GM12891 (cell line): ENCODE measurements at regions not wholly inside any gene's neighbourhood (a gene's known extent, or its start where the extent isn't known, plus 50 kb on each side); places are given as distances from the start of the nearest gene placed in this dataset.

Experiments
- DNase-seq: peaks from one replicate; pipeline ENCODE4 v3.0.0; 2011; ENCODE audit warnings: low spot score; ENCODE audit not compliant: insufficient read length
- FAIRE-seq: peaks from 2 replicates; lab custom pipeline; 2011; peaks lifted over from hg19 to GRCh38; lab: Jason Lieb, UNC
- PAX5 ChIP-seq: IDR thresholded peaks from 2 replicates; pipeline ENCODE4 v1.6.1; 2011; ENCODE audit warnings: low read length, moderate library complexity, mild to moderate bottlenecking; ENCODE audit not compliant: insufficient read depth, severe bottlenecking
- POLR2A ChIP-seq: IDR thresholded peaks from 2 replicates; pipeline ENCODE4 v1.6.1; 2011; ENCODE audit warnings: low read depth, low read length, control low read depth
- POLR2AphosphoS5 ChIP-seq: IDR thresholded peaks from 2 replicates; pipeline ENCODE4 v1.6.1; 2011; ENCODE audit warnings: low read depth, low read length, control low read depth
- POU2F2 ChIP-seq: IDR thresholded peaks from 2 replicates; pipeline ENCODE4 v1.6.1; 2011; ENCODE audit warnings: low read depth, mild to moderate bottlenecking, control low read depth, low read length, moderate library complexity
- SPI1 ChIP-seq: IDR thresholded peaks from 2 replicates; pipeline ENCODE4 v1.6.1; 2011; ENCODE audit warnings: low read depth, low read length, control low read depth
- TAF1 ChIP-seq: IDR thresholded peaks from 2 replicates; pipeline ENCODE4 v1.6.1; 2011; ENCODE audit warnings: low read depth, low read length, control low read depth

GRCh38 chr4:113849771-113850170 lies 88.2 kb upstream of the CAMK2D start:
- DNase-seq: no peak
- no peak for TF ChIP-seq POLR2A
- no peak for TF ChIP-seq PAX5
- no peak for TF ChIP-seq POLR2AphosphoS5
- FAIRE-seq: no peak

DNA sequence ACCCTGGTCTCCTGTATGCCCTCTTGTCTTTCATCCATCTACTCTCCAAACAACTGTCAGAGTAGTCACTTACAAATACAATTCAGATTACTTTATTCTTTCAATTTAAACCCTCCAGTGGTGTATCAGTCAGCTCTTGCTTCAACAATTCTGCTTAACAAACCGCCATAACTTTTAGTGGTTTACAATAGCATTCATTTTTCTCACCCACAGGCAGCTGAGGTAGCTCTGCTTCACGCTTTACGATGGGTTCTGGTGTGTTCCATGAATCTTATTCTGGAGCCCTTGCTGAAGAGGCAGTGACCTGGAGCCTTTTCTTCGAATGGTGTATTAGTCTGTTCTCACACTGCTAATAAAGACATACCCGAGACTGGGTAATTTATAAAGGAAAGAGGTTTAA lies 86.2 kb upstream of the CAMK2D start:
- FAIRE-seq (no peak), DNase-seq (no peak)
- TF ChIP-seq PAX5 (no peak), POLR2A (no peak), SPI1 (no peak), POU2F2 (no peak), POLR2AphosphoS5 (no peak), TAF1 (no peak)

DNA sequence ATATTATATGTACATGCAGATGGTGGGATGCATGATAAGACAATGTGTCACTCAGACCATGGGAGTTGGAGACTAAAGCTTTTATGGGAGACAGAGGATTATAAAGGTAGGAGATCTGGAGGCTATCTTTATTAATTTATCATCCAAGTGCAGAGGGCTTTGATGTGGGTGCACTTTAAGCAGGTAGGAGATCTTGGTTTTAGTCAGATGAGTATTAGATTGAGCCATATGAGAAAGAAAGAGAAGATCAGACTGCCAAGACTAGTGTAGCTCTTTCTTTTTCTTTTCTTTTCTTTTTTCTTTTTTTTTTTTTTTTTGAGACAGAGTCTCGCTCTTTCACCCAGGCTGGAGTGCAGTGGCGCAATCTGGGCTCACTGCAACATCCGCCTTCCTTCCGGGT lies 84.9 kb upstream of the CAMK2D start:
- DNase-seq: no peak
- FAIRE-seq: no peak
- TF ChIP-seq POU2F2: no peak
- no peak for TF ChIP-seq POLR2AphosphoS5
- TF ChIP-seq SPI1: no peak
- TF ChIP-seq PAX5: no peak
- no peak for TF ChIP-seq POLR2A

DNA sequence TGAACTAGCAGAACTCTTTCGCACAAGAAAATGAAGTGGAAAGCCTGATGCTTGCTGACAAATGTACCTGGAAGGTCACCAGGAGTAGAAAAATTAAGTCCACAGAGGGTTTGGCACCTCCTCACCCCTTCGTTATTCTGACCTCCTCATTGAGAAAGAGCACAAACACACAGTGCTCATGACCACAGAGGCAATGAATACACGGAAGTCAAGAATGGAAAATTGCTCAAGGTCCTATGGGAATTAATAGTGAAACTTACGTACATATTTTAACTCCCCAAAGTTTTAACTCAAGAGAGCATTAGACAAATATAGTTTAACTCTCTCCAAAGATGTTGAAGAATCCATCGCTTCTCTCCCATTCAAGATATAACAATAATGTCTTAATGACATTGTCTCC lies 83.6 kb upstream of the CAMK2D start:
- FAIRE-seq (no peak), DNase-seq (no peak)
- TF ChIP-seq PAX5 (no peak), TAF1 (no peak)

DNA sequence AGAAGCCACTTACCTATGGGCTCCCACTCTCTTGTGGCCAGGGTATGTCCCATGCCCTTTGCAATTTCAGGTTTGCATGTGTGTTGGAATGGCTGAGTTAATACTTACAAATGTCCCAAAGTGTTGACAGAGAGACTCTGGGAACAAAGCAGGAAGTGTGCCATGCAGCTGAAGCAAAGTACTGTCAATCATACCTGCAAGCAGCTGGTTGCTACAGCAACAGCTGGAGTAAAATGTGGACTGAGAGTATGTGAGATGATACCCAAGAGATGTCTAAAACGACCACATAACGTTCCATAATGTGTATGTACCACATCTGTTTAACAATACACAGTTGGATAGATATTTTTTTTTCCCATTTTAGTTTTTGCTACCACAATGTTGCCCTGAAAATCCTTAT lies 82.8 kb upstream of the CAMK2D start:
- no peak for TF ChIP-seq TAF1
- TF ChIP-seq SPI1: no peak
- peak; percentile 61 for FAIRE-seq

DNA sequence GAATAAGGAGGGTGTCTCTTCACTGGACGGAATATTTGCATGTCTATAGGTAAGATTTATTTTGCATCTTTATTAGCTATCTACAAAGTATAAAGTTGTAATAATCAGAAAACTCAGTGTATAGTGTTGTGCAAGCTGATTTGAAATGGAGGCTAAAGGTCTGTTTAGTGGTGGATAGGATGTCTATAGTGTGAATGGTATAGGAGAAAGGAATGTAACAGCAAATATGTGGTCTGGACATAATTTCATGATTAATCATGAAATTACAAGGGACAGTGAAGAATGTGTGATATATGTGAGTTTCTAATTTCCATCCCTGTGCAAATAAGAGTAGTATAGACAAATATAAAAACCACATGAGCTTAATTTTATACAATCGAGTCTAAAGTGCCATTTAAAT lies 79.3 kb upstream of the CAMK2D start:
- FAIRE-seq: peak; percentile 20
- no peak for DNase-seq
- TF ChIP-seq SPI1 (no peak), TAF1 (no peak), POU2F2 (no peak), POLR2AphosphoS5 (no peak), POLR2A (no peak), PAX5 (no peak)

More for the DNA sequence above, 82.8 kb upstream of the CAMK2D start:
- no peak for DNase-seq

DNA sequence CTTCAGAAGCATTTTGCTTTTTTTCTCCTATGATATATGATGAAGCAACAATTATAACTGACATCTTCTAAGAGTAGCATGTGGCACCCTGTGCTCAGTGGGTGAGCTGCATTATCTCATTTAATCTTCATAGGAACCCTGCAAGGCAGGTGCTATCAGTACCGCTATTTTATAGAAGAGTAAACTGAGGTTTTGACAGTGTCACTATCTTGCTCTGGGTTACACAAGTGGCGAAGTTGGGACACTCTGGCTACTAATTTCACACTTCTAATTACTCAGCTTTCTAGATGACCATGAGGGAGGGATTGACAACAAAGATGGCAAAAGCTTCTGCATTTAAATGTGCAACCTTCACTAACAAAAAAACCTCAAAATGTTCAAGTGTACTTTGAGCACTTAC lies 76.9 kb upstream of the CAMK2D start:
- FAIRE-seq (no peak), DNase-seq (no peak)
- no peak for TF ChIP-seq POLR2AphosphoS5
- TF ChIP-seq PAX5: no peak
- TF ChIP-seq POU2F2: no peak
- TF ChIP-seq TAF1: no peak
- no peak for TF ChIP-seq SPI1
- no peak for TF ChIP-seq POLR2A

GRCh38 chr4:113837397-113837796 lies 75.9 kb upstream of the CAMK2D start:
- FAIRE-seq (peak; percentile 98), DNase-seq (no peak)

GRCh38 chr4:113835005-113835404 lies 73.5 kb upstream of the CAMK2D start:
- no peak for TF ChIP-seq SPI1
- no peak for TF ChIP-seq POLR2AphosphoS5
- no peak for TF ChIP-seq TAF1
- TF ChIP-seq POLR2A: no peak
- no peak for TF ChIP-seq PAX5
- TF ChIP-seq POU2F2: no peak
- FAIRE-seq (no peak), DNase-seq (no peak)

More at GRCh38 chr4:113837397-113837796, 75.9 kb upstream of the CAMK2D start:
- TF ChIP-seq POLR2AphosphoS5 (no peak), SPI1 (peak; percentile 100), TAF1 (no peak)

GRCh38 chr4:113834298-113834697 lies 72.8 kb upstream of the CAMK2D start:
- TF ChIP-seq POU2F2 (no peak), POLR2AphosphoS5 (no peak), POLR2A (no peak), TAF1 (no peak), PAX5 (no peak), SPI1 (no peak)
- no peak for FAIRE-seq
- no peak for DNase-seq

DNA sequence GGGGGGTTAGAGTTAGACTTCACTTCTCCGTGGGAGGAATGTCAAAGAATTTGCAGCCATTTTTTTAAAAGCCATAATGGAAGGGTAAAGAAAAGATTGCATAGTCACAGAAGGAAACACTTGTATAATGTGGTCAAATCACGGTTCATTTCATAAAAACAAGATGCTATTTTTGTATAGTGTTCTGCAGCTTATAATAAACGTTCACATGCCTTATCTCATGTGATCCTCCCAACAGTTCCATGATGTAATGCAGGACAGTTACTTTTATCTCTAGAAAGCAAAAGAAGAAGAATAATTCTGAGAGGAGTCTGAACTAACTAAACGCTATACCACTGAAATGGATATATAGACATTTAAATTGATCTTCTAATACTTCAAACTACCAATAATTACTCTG lies 71.3 kb upstream of the CAMK2D start:
- DNase-seq (no peak), FAIRE-seq (peak; percentile 13)
- TF ChIP-seq TAF1: no peak
- no peak for TF ChIP-seq POLR2A
- TF ChIP-seq POU2F2: no peak
- no peak for TF ChIP-seq PAX5
- TF ChIP-seq SPI1: no peak
- no peak for TF ChIP-seq POLR2AphosphoS5
